ENCODE measurements at regions not wholly inside any gene's neighbourhood (a gene's known extent, or its start where the extent isn't known, plus 50 kb on each side); places are given as distances from the start of the nearest gene placed in this dataset.

- Histone ChIP-seq H3K9me3 (no peaks in the 10 kb centered on the region), H3K79me2 (ENCODE audit: insufficient read depth) (no peaks in the 10 kb centered on the region), H2AFZ (ENCODE audit: low read depth) (no peak overlapping the region), H3K4me2 (no peak overlapping the region), H3K9ac (no peak overlapping the region), H3K9me2 (no peaks in the 10 kb centered on the region), H3K4me3 (ENCODE audit: low read depth in 2 of 2, low read length in 1 of 2) (no peak overlapping the region), H3K27ac (ENCODE audit: low read depth in 2 of 2, low read length in 1 of 2) (no peak overlapping the region), H4K20me1 (ENCODE audit: insufficient read depth) (no peaks in the 10 kb centered on the region), H3K27me3 (ENCODE audit: insufficient read depth) (no peaks in the 10 kb centered on the region), H3F3A (replicated peaks; ENCODE audit: insufficient read depth) (peaks cover 7% of the 10 kb centered on the region), H3K36me3 (replicated peaks in 1 of 2; ENCODE audit: control insufficient read depth in 1 of 2, insufficient read depth in 2 of 2, low read length in 1 of 2) (no peaks in the 10 kb centered on the region), H3K4me1 (ENCODE audit: control insufficient read depth in 1 of 2, insufficient read depth in 2 of 2, low read depth in 1 of 2, low read length in 1 of 2) (no peaks in the 10 kb centered on the region; a peak in 1 of 4 replicates)
- DNase-seq: no peak
- TF ChIP-seq PBX3 (IDR thresholded peaks at IDR 0.05) (no peak), USF1 (IDR thresholded peaks at IDR 0.05; ENCODE audit: borderline replicate concordance, low read depth) (no peak), CTCF (IDR thresholded peaks at IDR 0.05) (no peak), EZH2phosphoT487 (IDR thresholded peaks at IDR 0.05; ENCODE audit: borderline replicate concordance, low read depth) (no peak), GATA2 (CRISPR knock-in tag; IDR thresholded peaks at IDR 0.05) (no peak), POLR2AphosphoS5 (IDR thresholded peaks at IDR 0.05; ENCODE audit: low read depth, low read length) (no peak)
- POLR2A ChIA-PET: no interaction called here
- 81% methylated on average over 1 of the region's 1 CpG for WGBS (ENCODE audit: low lambda C conversion rate)
- CTCF ChIA-PET: no interaction called here
These were observed 182.6 kb upstream of the JAG1 start for GRCh38 chr20:10856237-10857015.

GRCh38 chr20:10857352-10858070 is 183.7 kb upstream of the JAG1 start:
- Histone ChIP-seq H3K9me2 (no peaks in the 10 kb centered on the region), H2AFZ (ENCODE audit: low read depth) (no peak overlapping the region), H3K36me3 (replicated peaks in 1 of 2; ENCODE audit: control insufficient read depth in 1 of 2, insufficient read depth in 2 of 2, low read length in 1 of 2) (no peaks in the 10 kb centered on the region), H3F3A (replicated peaks; ENCODE audit: insufficient read depth) (peaks cover 12% of the 10 kb centered on the region), H3K79me2 (ENCODE audit: insufficient read depth) (no peaks in the 10 kb centered on the region), H3K9me3 (no peaks in the 10 kb centered on the region), H3K4me1 (ENCODE audit: control insufficient read depth in 1 of 2, insufficient read depth in 2 of 2, low read depth in 1 of 2, low read length in 1 of 2) (peaks cover 0 to 3% of the 10 kb centered on the region in 2 experiments; a peak in 1 of 4 replicates), H3K27me3 (ENCODE audit: insufficient read depth) (no peaks in the 10 kb centered on the region), H3K27ac (ENCODE audit: low read depth in 2 of 2, low read length in 1 of 2) (no peak overlapping the region), H4K20me1 (ENCODE audit: insufficient read depth) (no peaks in the 10 kb centered on the region), H3K9ac (no peak overlapping the region), H3K4me3 (ENCODE audit: low read depth in 2 of 2, low read length in 1 of 2) (no peak overlapping the region), H3K4me2 (no peak overlapping the region)
- POLR2A ChIA-PET: no interaction called here
- WGBS (ENCODE audit: low lambda C conversion rate): 49% methylated on average over 6 of the region's 6 CpGs
- TF ChIP-seq NRF1 (IDR thresholded peaks at IDR 0.05; ENCODE audit: low read depth, low read length) (no peak), ELF1 (IDR thresholded peaks at IDR 0.05) (no peak), MAX (IDR thresholded peaks at IDR 0.05; ENCODE audit: low read depth) (no peak), NFIC (IDR thresholded peaks at IDR 0.05; ENCODE audit: borderline replicate concordance) (peak; percentile 29; the same call in 1 of the 2 replicates), REST (IDR thresholded peaks at IDR 0.05; ENCODE audit: low read depth, low read length) (no peak), CHD2 (IDR thresholded peaks at IDR 0.05; ENCODE audit: low read length, partially characterized antibody) (no peak), JUND (IDR thresholded peaks at IDR 0.05) (no peak)
- DNase-seq: no peak
- CTCF ChIA-PET: interaction anchor here (0.6 kb wide), 1 partner anchor 455 kb away, joined by 3 read pairs; no protein-coding TSS in a partner anchor
